Thyroid gland (tissue), 4 donors: ENCODE measurements at regions not wholly inside any gene's neighbourhood (a gene's known extent, or its start where the extent isn't known, plus 50 kb on each side); places are given as distances from the start of the nearest gene placed in this dataset.

Experiments used
- POLR2A ChIP-seq, 2 donors: fragments of 450-650 bp; IDR thresholded peaks; one replicate each; pipeline ENCODE4 v1.6.1; 2017; ENCODE audit warnings: antibody characterized with exemption in 2 of 2, mild to moderate bottlenecking in 2 of 2, moderate library complexity in 1 of 2
- TF ChIP-seq, protein P1 (sequence below), 6 experiments: fragments of 200-600 bp in 3 of 6; fragments of 450-650 bp in 3 of 6; sonication (generic) in 3 of 6; IDR thresholded peaks; one replicate each; pipeline ENCODE4 v1.5.1; 2016 to 2019; ENCODE audit warnings: antibody characterized with exemption in 6 of 6, mild to moderate bottlenecking in 2 of 6, inconsistent platforms in 1 of 6, moderate library complexity in 1 of 6

GRCh38 chr2:6449343-6449742 lies 416.4 kb downstream of the CMPK2 start:
- TF ChIP-seq, protein P1, sequence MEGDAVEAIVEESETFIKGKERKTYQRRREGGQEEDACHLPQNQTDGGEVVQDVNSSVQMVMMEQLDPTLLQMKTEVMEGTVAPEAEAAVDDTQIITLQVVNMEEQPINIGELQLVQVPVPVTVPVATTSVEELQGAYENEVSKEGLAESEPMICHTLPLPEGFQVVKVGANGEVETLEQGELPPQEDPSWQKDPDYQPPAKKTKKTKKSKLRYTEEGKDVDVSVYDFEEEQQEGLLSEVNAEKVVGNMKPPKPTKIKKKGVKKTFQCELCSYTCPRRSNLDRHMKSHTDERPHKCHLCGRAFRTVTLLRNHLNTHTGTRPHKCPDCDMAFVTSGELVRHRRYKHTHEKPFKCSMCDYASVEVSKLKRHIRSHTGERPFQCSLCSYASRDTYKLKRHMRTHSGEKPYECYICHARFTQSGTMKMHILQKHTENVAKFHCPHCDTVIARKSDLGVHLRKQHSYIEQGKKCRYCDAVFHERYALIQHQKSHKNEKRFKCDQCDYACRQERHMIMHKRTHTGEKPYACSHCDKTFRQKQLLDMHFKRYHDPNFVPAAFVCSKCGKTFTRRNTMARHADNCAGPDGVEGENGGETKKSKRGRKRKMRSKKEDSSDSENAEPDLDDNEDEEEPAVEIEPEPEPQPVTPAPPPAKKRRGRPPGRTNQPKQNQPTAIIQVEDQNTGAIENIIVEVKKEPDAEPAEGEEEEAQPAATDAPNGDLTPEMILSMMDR (IDR thresholded peaks at IDR 0.05) = no peak
- TF ChIP-seq POLR2A (IDR thresholded peaks at IDR 0.05) = no peak
